HT-29 (cell line): ENCODE measurements at regions not wholly inside any gene's neighbourhood (a gene's known extent, or its start where the extent isn't known, plus 50 kb on each side); places are given as distances from the start of the nearest gene placed in this dataset.

ENCODE experiments used
- DNase-seq: peaks from one replicate; pipeline ENCODE4 v3.0.0-alpha.2; 2015; ENCODE audit warnings: low spot score

DNA sequence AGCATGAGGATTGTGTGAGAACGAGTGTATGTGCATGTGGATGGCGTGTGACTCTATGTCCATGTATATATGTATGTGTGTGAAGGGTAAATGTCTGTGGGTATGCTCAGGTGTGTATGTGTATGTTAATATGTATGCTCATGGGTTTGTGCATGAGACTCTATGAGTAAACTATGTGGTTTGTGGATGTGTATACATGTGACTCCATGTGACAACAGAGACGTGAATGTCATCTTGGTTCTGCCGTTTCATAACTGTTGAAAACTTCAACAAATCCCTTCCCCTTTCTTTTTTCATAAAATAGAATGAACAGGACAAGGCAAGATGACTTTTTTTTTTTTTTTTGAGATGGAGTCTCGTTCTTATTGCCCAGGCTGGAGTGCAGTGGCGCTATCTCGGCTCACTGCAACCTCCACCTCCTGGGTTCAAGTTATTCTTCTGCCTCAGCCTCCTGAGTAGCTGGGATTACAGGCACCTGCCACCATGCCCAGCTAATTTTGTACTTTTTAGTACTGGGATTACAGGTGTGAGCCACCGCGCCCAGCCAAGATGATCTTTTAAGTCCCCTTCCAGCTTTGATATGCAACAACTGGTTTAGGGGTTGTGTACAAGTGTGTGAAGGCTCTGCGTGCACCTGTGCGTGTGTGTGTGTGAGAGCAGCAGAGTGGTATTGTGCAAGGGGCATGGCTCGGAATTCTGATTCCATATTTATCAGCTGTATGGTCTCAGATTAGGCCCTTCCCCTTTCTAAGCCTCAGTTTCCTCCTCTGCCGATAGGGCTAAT lies 106.3 kb downstream of the EBNA1BP2 start:
- no peak for DNase-seq

- DNase-seq = no peak
These were observed 106.5 kb upstream of the SLC2A1 start for GRCh38 chr1:43065191-43065590.

DNA sequence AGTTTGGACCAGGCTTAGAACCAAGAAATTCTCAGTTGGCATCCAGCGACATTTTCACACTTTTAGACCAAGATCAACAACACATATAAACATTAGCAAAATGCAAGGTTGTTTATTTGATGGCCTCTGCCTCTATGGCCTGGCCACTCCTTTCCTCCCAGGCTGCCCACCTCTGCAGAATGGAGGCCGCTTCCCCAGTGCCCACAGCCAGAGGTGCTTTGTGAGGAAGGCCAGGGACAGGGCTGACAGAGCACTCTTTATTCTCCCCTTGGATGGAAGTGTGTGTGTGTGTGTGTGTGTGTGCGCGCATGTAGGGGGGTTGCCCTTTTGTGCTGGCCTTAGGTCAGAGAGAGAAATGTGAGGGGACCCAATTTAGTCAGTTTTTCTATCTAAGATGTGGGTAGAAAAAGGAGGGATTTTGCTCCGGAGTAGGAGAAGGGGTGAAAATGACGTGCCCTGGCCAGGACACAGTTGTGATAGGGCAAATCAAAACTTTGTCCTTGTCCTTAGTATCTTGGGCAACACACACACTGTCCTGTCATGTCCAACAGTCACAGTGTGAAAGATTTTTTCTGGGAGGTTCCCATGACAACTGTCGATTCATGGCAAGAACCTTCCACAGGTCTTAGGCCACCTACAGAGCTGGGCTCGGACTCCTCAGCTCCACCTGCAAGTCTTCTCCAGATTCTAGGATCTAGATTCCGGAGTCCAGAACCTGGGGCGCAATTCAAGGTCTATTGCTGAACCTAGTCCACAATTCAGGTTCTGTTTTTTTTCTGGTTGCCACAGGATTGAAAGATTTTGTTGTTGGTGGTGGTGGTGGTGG lies 104.9 kb upstream of the SLC2A1 start:
- no peak for DNase-seq

- DNase-seq = no peak
These were observed 103.9 kb upstream of the SLC2A1 start for GRCh38 chr1:43062527-43063095.

DNA sequence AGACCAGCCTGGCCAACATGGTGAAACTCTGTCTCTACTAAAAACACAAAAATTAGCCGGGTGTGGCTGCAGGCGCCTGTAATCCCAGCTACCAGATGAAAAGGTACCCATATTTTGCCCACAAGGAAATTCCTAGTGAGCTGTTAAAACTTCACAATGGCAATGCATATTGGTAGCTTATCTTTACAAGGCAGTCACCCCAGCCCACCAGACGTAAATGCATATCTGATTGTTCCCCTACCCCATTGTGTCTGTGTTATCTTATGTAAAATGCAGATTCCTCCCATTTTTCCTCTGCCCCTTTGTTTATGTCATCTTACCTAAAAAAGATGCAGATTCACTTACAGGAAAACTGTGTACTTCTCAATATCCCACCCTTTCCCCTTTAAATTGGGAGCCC lies 103.1 kb upstream of the SLC2A1 start:
- no peak for DNase-seq

DNA sequence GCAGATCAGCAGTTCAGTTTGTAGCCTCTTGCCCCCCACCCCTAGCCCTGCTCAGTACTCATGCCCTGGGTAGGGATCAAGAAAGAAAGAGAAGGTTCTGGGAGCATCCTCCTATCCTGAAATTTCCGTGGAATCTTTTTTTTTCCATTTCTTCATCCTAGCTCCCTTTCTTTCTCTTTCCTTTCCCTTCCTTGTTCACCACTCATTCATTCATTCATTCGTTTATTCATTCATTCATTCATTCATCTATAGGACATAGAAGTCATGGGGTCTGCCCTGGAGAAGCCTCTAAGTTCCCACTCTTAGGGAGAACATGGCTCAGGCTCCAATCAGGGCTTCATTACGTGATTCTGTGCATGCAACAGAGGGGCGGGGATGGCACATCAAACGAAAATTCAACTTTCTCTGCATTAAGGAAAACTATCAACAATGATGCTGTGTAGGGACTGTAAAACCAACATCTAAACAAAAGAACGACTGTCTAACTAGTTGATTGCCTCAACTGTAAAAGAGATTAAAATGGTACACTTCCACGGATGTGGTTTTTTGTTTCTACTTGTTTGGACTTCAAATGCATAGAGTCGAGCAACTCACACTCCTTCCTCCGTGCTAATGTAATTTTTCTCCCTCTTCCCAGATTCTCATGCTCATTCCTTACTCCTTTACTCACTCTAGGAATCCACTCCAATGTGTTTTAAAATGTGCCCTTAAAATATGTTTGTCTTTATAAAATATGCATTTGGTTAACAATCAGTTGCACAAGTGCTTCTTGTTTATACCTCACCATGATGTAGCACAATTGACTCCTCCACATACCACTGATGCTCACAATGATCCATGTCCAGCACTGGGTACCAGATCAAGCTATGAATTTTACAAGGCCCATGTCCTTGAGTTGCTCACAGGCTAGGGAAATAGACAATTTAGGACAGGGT lies 101.2 kb upstream of the SLC2A1 start:
- DNase-seq = no peak

DNA sequence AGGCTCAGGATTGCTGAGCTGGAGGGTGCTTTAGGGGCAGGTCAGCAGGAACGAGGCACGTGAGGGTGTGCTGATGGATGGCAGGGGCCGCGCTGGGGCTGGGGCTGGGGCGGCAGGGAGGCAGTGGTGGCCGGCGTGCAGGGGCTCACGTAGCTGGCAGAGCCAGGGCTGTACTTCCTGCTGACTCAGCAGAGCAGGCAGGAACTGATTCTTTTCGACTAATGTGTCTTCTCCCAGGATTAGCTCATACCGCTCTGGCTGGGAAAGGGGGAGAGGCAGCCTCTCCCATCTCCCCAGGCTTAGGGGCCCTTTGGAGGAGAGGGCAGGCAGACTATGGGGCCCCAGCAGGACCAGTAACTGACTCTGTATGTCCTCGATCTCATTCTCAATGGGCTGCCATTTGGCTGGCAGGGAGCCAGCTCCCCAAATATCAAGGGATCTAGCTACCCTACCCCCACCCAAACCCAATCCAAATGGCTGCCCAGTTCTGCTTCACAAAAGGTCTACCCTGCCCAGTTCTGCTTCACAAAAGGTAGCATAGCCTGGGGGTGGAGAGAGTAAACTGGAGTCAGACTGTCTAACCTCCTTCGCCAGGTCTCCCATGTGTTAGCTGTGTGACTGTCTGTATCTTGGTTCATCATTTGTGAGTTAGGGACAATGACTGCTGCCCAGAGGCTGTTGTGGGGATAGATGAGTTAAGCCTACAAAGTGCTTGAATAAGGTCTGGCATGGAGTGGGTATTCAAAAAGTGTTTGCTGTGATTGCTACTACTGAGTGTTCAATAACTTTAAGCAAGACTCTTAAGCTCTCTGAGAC lies 100.1 kb upstream of the SLC2A1 start:
- DNase-seq = no peak

- no peak for DNase-seq
These were observed 99.4 kb upstream of the SLC2A1 start for GRCh38 chr1:43058056-43058455.

GRCh38 chr1:43057567-43057966 lies 98.9 kb upstream of the SLC2A1 start:
- no peak for DNase-seq

- no peak for DNase-seq
These were observed 98.3 kb upstream of the SLC2A1 start for GRCh38 chr1:43056981-43057391.

- DNase-seq = no peak
These were observed 97.8 kb upstream of the SLC2A1 start for GRCh38 chr1:43056460-43056859.

- DNase-seq = no peak
These were observed 96.3 kb upstream of the SLC2A1 start for GRCh38 chr1:43054961-43055360.

GRCh38 chr1:43052786-43053439 lies 94.2 kb upstream of the SLC2A1 start:
- no peak for DNase-seq

- no peak for DNase-seq
These were observed 93.7 kb upstream of the SLC2A1 start for GRCh38 chr1:43052322-43052721.

DNA sequence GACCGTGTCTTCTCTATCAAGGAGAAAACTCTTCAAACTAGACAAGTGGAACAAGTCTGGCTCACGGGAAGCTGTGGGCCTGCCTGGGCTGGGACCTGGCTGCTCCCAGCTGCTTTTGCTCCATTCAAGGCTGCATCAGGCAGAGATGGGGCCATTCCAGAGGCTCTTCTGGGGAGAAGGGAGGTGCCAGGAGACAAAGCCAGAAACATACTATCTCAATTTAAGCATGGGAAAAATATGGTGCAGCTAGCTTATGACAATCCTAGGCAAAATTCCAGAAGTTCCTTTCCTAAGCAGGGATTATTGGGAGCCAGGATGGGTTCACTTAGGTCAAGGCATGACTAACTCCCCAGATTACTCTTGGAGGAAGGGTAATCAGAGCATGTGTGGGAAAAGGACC lies 90.8 kb upstream of the SLC2A1 start:
- no peak for DNase-seq

DNA sequence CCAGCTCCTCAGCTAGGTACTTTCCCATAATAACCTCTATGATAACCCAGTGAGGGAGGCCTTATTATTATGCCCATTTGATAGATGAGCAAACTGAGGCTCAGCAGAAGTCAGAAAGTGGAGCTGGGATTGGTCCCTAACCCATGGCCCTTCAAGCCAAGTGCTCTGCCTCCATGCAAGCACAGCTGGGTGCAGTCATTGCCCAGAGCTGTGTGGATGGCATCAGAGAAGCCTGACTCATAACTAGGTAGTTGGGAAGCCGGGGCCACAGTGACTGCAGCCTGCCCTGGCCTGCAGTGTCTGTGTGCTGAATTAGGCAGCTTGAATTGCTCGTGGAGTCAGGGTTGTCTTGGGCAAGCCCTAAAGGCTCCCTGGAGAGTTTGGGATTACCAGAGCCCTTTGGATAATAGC lies 89.9 kb upstream of the SLC2A1 start:
- DNase-seq = no peak

DNA sequence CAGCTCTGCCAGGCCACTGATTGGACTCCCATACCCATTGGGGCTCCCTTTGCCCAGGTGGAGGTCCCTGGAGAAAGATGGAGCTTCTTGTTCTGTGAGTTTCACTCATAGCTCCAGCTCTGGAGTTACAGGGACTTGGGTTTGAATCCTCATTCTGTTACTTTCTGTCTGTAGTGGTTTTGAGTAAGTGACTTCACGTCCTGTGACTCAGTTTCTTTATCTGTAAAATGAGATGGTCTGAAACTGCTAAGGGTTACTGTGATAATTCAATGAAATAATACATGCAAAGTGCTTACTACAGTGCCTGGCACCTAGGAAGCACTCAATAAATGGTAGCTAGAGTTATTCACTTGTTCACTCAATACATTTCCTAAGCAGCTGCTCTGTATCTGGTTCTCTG lies 88.5 kb upstream of the SLC2A1 start:
- no peak for DNase-seq

DNA sequence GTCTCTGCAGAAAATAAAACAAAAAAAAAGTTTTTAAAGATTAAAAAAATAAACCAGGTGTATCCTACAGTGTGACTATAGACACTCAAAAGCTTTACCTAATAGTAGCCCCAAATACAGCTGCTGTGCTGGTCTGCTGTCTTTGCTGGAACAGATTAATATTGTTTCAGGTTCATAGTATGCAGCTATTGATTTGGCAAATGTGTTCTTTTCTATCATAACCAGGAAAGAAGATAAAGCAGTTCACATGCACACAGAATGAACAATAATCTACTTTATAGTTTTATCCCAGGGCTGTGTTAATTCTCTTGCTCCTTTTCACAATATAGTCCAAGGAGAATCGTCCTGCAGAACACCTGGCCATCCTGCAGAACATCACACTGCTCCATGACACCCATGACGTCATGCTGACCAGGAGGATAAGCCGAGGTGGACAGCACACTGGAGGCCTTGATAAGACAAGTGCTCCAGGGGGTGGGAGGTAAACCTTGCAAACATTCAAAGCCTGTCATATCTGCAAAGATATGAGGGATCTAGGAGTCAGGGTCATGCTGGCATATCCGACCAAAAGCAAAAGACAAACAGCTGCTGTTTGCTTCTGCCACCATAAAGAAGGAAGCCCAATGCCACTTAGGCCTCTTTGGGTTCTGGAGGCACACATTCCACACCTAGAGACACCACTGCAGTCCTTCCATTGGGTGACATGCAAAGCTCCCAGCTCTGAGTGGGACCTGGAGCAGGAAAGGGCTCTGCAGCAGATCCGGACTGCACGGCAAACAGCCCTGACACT lies 86.1 kb upstream of the SLC2A1 start:
- no peak for DNase-seq

DNA sequence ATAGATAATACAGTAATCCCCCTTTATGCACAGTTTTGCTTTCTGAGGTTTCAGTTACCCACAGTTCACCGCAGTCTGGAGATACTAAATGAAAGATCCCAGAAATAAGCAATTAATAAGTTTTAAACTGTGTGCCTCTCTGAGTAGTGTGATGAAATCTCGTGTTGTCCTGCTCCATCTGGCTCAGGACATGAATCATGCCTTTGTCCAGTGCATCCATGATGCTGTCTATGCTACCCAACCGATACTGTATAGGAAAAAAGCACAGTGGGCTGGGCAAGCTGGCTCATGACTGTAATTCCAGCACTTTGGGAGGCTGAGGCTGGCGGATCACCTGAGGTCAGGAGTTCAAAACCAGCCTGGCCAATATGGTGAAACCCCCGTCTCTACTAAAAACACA lies 85.0 kb upstream of the SLC2A1 start:
- DNase-seq = no peak
